IMR-90 (cell line): ENCODE measurements at regions not wholly inside any gene's neighbourhood (a gene's known extent, or its start where the extent isn't known, plus 50 kb on each side); places are given as distances from the start of the nearest gene placed in this dataset.

ENCODE experiments used
- ATAC-seq: fragments of 200-7000 bp; cut with Tn5 transposase; 2 replicates; pipeline ENCODE4 v1.9.1; 2020; ENCODE audit warnings: low read depth, mild to moderate bottlenecking, moderate library complexity
- BruUV-seq: library from RNA; stranded (reverse); fragments of 400-500 nt; replicated peaks from 2 replicates; lab custom pipeline; 2021; lab: Mats Ljungman, UMichigan
- CTCF ChIA-PET: fragments of 300-600 bp; formaldehyde crosslinking; extraction: SDS; loops from one replicate; lab custom pipeline; 2021; ENCODE audit warnings: antibody characterized with exemption; lab: Yijun Ruan, JAX
- POLR2A ChIA-PET: fragments of 300-600 bp; sonication (Branson Sonifier 250); formaldehyde crosslinking; loops from one replicate; lab custom pipeline; 2022; ENCODE audit warnings: antibody characterized with exemption; ENCODE audit not compliant: unreplicated experiment; lab: Charles Lee
- DNase-seq: peaks from one replicate; pipeline ENCODE4 v3.0.0; 2013
- H2AFZ ChIP-seq: replicated peaks from 2 replicates; pipeline ENCODE3; 2013; ENCODE audit warnings: low read length, mild to moderate bottlenecking; ENCODE audit not compliant: poor library complexity
- H2AK5ac ChIP-seq: 2 replicates; pipeline ENCODE4 v1.6.1; 2013; ENCODE audit warnings: low read depth, low read length, inconsistent platforms
- H2AK9ac ChIP-seq: replicated peaks from 2 replicates; pipeline ENCODE3; 2013; ENCODE audit warnings: mild to moderate bottlenecking, low read depth, low read length, moderate library complexity; ENCODE audit not compliant: poor library complexity
- H2BK120ac ChIP-seq: 2 replicates; pipeline ENCODE4 v1.6.1; 2013; ENCODE audit warnings: low read depth, low read length, inconsistent platforms
- H2BK15ac ChIP-seq: 3 replicates; pipeline ENCODE4 v1.6.1; 2013; ENCODE audit warnings: low read depth, low read length, inconsistent platforms
- H2BK20ac ChIP-seq: 2 replicates; pipeline ENCODE4 v1.6.1; 2013; ENCODE audit warnings: low read depth, mild to moderate bottlenecking, inconsistent platforms, low read length, moderate library complexity
- H2BK5ac ChIP-seq: 2 replicates; pipeline ENCODE4 v1.6.1; 2013; ENCODE audit warnings: mild to moderate bottlenecking, low read depth, low read length, inconsistent platforms; ENCODE audit not compliant: poor library complexity, severe bottlenecking
- H3K14ac ChIP-seq: replicated peaks from 2 replicates; pipeline ENCODE4 v1.6.1; 2013; ENCODE audit warnings: low read depth, low read length, inconsistent platforms
- H3K18ac ChIP-seq: 2 replicates; pipeline ENCODE4 v1.6.1; 2013; ENCODE audit warnings: low read depth, low read length, control low read depth
- H3K23ac ChIP-seq: 2 replicates; pipeline ENCODE4 v1.6.1; 2013; ENCODE audit warnings: low read depth, low read length, inconsistent platforms
- H3K27ac ChIP-seq: 2 replicates; pipeline ENCODE4 v1.5.1; 2013; ENCODE audit warnings: mild to moderate bottlenecking, control low read depth, low read length; ENCODE audit not compliant: insufficient read depth
- H3K27me3 ChIP-seq: 2 replicates; pipeline ENCODE4 v1.6.1; 2013; ENCODE audit warnings: low read length; ENCODE audit not compliant: control insufficient read depth, insufficient read depth
- H3K36me3 ChIP-seq: 2 replicates; pipeline ENCODE4 v1.6.1; 2013; ENCODE audit warnings: low read length, mixed read lengths; ENCODE audit not compliant: control insufficient read depth, insufficient read depth
- H3K4ac ChIP-seq: 2 replicates; pipeline ENCODE4 v1.6.1; 2013; ENCODE audit warnings: low read depth, low read length, inconsistent platforms
- H3K4me1 ChIP-seq: 2 replicates; pipeline ENCODE4 v1.6.1; 2013; ENCODE audit warnings: low read length, mixed read lengths; ENCODE audit not compliant: control insufficient read depth, insufficient read depth
- H3K4me2 ChIP-seq: 2 replicates; pipeline ENCODE4 v1.6.1; 2013; ENCODE audit warnings: low read depth, mild to moderate bottlenecking, control low read depth, low read length, moderate library complexity
- H3K4me3 ChIP-seq: 2 replicates; pipeline ENCODE4 v1.5.1; 2013; ENCODE audit warnings: low read depth, mild to moderate bottlenecking, control low read depth, low read length, moderate library complexity; ENCODE audit not compliant: insufficient read depth
- H3K56ac ChIP-seq: 2 replicates; pipeline ENCODE4 v1.6.1; 2013; ENCODE audit warnings: low read length, inconsistent platforms; ENCODE audit not compliant: insufficient read depth; ENCODE audit errors: extremely low read depth
- H3K79me1 ChIP-seq, 2 experiments: 2 replicates each; pipeline ENCODE4 v1.6.1; 2013; ENCODE audit warnings: low read length in 2 of 2, inconsistent platforms in 1 of 2, low read depth in 1 of 2
- H3K9ac ChIP-seq: 2 replicates; pipeline ENCODE4 v1.6.1; 2013; ENCODE audit warnings: low read depth, low read length, control low read depth
- H3K9me1 ChIP-seq: 2 replicates; pipeline ENCODE4 v1.6.1; 2013; ENCODE audit warnings: low read length, inconsistent platforms; ENCODE audit not compliant: insufficient read depth
- H3K9me3 ChIP-seq: 2 replicates; pipeline ENCODE4 v1.6.1; 2013; ENCODE audit warnings: low read length; ENCODE audit not compliant: control insufficient read depth, insufficient read depth
- H4K20me1 ChIP-seq: 2 replicates; pipeline ENCODE4 v1.6.1; 2013; ENCODE audit warnings: low read length, inconsistent platforms; ENCODE audit not compliant: insufficient read depth
- H4K5ac ChIP-seq: 2 replicates; pipeline ENCODE4 v1.6.1; 2013; ENCODE audit warnings: mild to moderate bottlenecking, low read depth, low read length, control low read depth
- H4K8ac ChIP-seq, 2 experiments: 2 replicates each; pipeline ENCODE4 v1.6.1; 2013; ENCODE audit warnings: low read depth in 2 of 2, low read length in 2 of 2, control low read depth in 1 of 2, inconsistent platforms in 1 of 2
- H4K91ac ChIP-seq: 2 replicates; pipeline ENCODE4 v1.6.1; 2013; ENCODE audit warnings: low read depth, low read length, inconsistent platforms; ENCODE audit not compliant: insufficient read depth
- MAFK ChIP-seq: IDR thresholded peaks from 2 replicates; pipeline ENCODE4 v1.6.1; 2012; ENCODE audit warnings: low read depth, low read length, improper control_type of control experiment
- MAZ ChIP-seq: IDR thresholded peaks from 2 replicates; pipeline ENCODE4 v1.6.1; 2012; ENCODE audit warnings: low read depth, mild to moderate bottlenecking, low read length, improper control_type of control experiment, moderate library complexity, borderline replicate concordance
- RAD21 ChIP-seq: IDR thresholded peaks from 2 replicates; pipeline ENCODE4 v1.6.1; 2012; ENCODE audit warnings: low read length, improper control_type of control experiment
- USF2 ChIP-seq: fragments of 150-350 bp; IDR thresholded peaks from 2 replicates; pipeline ENCODE4 v1.6.1; 2017; ENCODE audit warnings: mild to moderate bottlenecking, antibody characterized with exemption, low read length, low read depth
- WGBS, 2 experiments: methylation state at CpG; one replicate each; pipeline versions ENCODE4 v1.1.5 to v1.1.7; 2013; ENCODE audit warnings: missing lambda C conversion rate in 2 of 2; ENCODE audit not compliant: insufficient read length in 1 of 2; ENCODE audit errors: extremely low coverage in 2 of 2; 5-methylcytosine and 5-hydroxymethylcytosine counted together
- dilution Hi-C: fragments of 300-500 bp; cut with HindIII; formaldehyde crosslinking; loops from one replicate; pipeline ENCODE4 v1.14.3; 2018; ENCODE audit warnings: low sequenced_read_pairs; ENCODE audit not compliant: unreplicated experiment
- in situ Hi-C: fragments of 300-500 bp; cut with MboI; formaldehyde crosslinking; loops from 3 replicates; pipeline ENCODE4 v1.14.3; 2019; ENCODE audit warnings: low sequenced_read_pairs, inconsistent platforms, mixed read lengths
- intact Hi-C: fragments of 100-400 bp; cut with micrococcal nuclease; formaldehyde crosslinking; loops from 2 replicates; pipeline ENCODE4 v1.10.0; 2022

GRCh38 chr2:7632420-7632819, 715.2 kb downstream of the RNF144A start:
- no peak overlapping the region for H3K23ac ChIP-seq
- WGBS, 2 experiments, result no CpG with 5 or more reads among the region's 4 CpGs
- H3K56ac ChIP-seq, result no peak overlapping the region
- no peak overlapping the region for H3K4me3 ChIP-seq
- H3K14ac ChIP-seq, result no peak overlapping the region
- H3K9ac ChIP-seq, result no peak overlapping the region
- H3K18ac ChIP-seq, result no peak overlapping the region
- peaks cover 3% of the 10 kb centered on the region; the same call in 1 of the 2 replicates for H3K9me3 ChIP-seq
- no peaks in the 10 kb centered on the region for H4K20me1 ChIP-seq
- no peaks in the 10 kb centered on the region for H3K4me1 ChIP-seq
- H2AFZ ChIP-seq, result no peak overlapping the region
- in situ Hi-C loops, result no loop called here
- H3K79me1 ChIP-seq, result no peaks in the 10 kb centered on the region
- no peaks in the 10 kb centered on the region for H3K9me1 ChIP-seq
- DNase-seq, result no peak
- dilution Hi-C loops, result no loop called here
- intact Hi-C loops, result no loop called here
- H3K27me3 ChIP-seq, result no peaks in the 10 kb centered on the region
- H3K4me2 ChIP-seq, result no peak overlapping the region
- CTCF ChIA-PET, result no interaction called here
- H4K5ac ChIP-seq, result no peak overlapping the region
- no peak overlapping the region for H2BK20ac ChIP-seq
- no peak overlapping the region for H4K8ac ChIP-seq
- no peak overlapping the region for H2AK5ac ChIP-seq
- no peak overlapping the region for H3K4ac ChIP-seq
- H3K36me3 ChIP-seq, result no peaks in the 10 kb centered on the region
- no peak overlapping the region for H2BK15ac ChIP-seq
- H4K91ac ChIP-seq, result no peak overlapping the region
- TF ChIP-seq MAFK, result no peak
- TF ChIP-seq USF2, result no peak
- TF ChIP-seq MAZ, result no peak
- TF ChIP-seq RAD21, result no peak
- H3K27ac ChIP-seq, result no peak overlapping the region
- POLR2A ChIA-PET, result no interaction called here
- no peak for ATAC-seq
- no peak overlapping the region for H2BK5ac ChIP-seq
- no TSS peak for BruUV-seq
- no peak overlapping the region for H2BK120ac ChIP-seq
- no peak overlapping the region for H2AK9ac ChIP-seq
